HG03378 (cell line): ENCODE measurements at regions not wholly inside any gene's neighbourhood (a gene's known extent, or its start where the extent isn't known, plus 50 kb on each side); places are given as distances from the start of the nearest gene placed in this dataset.
A peak's percentile ranks its signal among the peaks of the same experiment; 100 is the strongest.

ENCODE experiments used
- ATAC-seq: cut with Tn5 transposase; IDR thresholded peaks from one replicate; pipeline ENCODE4 v1.9.1; 2021; ENCODE audit warnings: mild to moderate bottlenecking, moderate library complexity; ENCODE audit not compliant: unreplicated experiment

- ATAC-seq: no peak
These were observed 59.5 kb downstream of the FZD1 start for GRCh38 chr7:91323626-91324158.

DNA sequence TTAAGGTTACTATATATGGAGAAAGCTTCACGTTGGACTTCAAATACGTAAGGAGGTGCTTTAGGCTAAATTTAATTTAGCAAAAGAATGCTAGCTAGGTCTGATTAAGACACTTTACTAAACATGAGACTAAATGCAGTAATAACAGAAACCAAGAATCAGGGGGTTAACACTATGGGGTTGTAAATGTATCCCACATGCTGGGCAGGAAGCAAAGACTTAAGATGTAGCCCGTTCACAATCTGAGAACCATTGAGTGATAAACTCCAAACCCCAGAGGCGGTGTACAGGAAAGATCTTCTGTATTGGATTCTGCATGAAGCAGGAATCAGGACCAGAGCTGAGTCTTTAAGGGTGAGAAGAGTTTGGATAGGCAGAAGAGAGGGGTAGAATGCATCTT lies 60.4 kb downstream of the FZD1 start:
- no peak for ATAC-seq

DNA sequence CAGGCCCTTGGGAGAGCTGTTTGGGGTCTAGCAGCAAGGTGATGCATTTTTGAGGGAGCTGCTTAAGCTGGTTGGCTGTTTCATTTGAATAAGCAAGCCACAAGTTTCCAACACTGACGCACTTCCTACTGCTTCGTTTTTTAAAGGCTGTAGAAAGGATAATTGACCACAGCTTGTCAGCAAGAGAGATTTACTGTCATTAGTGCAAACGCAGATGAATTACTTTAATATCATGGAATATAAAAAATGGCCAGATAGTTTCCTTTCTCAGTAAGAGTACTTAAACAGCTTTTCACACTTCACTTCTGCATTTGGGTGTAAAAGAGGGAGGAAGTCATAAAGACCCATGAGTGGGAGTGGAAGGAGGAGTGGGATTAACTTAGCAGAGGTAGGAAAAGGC lies 61.5 kb downstream of the FZD1 start:
- ATAC-seq: no peak

- ATAC-seq: no peak
These were observed 62.4 kb downstream of the FZD1 start for GRCh38 chr7:91326516-91327199.

GRCh38 chr7:91327346-91327745 lies 63.1 kb downstream of the FZD1 start:
- ATAC-seq: no peak

GRCh38 chr7:91329571-91329970 lies 65.3 kb downstream of the FZD1 start:
- ATAC-seq: no peak

GRCh38 chr7:91330191-91330808 lies 66.1 kb downstream of the FZD1 start:
- ATAC-seq: no peak

DNA sequence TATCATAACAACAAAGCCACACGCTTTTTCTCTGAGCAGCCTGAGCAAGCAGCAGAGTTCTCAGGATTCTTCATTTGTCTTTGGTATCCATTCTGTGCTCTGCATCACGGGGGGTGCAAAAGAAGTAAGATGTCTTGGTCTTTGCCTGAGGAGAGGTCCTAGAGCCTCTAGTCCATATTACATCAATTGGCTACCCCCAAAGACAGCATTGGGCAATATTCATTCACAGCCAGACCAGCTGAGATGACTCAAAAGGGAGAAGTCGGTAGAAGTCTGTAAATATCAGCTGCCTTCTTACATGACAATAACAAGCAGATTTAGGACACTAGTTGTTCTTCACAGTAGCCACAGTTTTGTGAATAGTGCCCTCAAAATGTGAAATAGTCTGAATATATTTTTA lies 66.6 kb downstream of the FZD1 start:
- no peak for ATAC-seq

- ATAC-seq: no peak
These were observed 71.9 kb downstream of the FZD1 start for GRCh38 chr7:91336106-91336505.

- ATAC-seq: no peak
These were observed 74.2 kb downstream of the FZD1 start for GRCh38 chr7:91338226-91339020.

GRCh38 chr7:91342346-91342745 lies 78.1 kb downstream of the FZD1 start:
- no peak for ATAC-seq

DNA sequence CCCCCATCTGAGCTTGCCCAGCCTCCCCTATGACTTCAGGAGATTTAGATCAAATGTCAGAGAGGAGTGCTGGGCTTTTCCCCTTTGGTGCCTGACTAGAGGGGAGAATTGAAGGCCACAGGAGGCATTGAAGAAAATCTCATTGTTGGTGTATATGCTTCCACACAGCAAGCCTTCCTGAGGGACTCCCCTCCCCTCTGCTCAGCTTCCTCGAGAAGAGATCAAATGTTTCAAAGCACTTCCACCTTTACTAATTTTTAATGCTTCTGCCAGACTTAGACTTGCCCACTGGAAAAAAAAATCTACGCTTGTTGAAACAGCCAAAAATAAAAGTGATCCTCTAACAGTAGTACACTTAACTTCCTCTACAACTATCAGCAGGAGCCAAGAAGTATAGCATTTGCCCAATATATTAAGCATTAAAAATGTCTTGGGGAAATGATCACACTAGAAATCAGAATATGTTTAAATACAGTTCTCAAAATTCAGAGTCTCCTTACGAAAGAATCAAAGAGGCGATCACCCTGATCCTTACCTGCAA lies 79.3 kb downstream of the FZD1 start:
- no peak for ATAC-seq

DNA sequence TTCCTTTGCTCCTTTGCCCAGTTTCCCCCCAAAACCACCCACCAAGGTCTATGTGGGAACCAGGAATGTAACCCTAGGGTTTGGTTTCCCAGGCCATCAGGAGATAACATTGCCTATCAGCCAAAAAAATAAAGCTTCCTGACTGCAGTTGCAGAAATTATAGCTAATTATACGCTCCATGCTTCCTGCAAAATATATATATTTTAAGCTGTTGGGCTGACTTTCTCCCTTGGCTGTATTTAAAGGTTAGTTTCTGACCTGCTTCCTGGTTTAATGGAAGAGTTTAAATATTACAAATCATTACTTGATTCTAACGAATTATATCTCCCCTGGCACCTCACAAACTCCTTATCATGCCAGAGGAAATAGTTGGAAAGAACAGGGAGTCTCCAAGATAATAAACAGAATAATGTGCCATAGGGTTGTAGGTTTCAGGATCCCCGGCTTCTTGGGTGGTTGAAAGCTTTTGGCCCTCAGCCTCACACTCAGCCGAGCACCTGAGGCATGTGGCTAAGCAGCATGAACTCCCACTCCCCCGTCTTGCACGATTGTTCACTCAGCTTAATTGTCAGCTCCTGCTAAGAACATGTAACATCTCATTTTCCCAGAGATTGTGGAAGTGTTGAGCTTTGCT lies 79.9 kb downstream of the FZD1 start:
- no peak for ATAC-seq

- ATAC-seq: peak; percentile 72
These were observed 80.7 kb downstream of the FZD1 start for GRCh38 chr7:91344911-91345310.

DNA sequence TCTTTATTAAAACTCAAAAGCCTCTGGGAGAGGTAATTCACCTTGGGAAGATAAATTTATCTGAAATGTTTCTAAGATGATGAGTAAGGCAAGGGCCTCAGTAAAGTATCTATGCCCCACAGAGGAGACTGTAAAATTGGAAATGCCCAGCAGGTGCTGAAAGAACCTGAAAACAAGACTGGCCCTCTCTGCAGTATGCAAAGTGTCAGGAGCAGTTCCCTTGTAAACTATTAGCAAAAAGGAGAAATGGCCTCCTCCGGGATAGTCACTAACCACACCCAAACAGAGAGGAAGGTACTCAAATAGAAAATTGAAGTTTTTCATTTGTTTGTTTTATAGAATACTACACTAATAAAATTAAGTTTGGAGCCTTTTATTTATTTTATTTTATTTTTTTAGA lies 81.2 kb downstream of the FZD1 start:
- peak; percentile 55 for ATAC-seq

DNA sequence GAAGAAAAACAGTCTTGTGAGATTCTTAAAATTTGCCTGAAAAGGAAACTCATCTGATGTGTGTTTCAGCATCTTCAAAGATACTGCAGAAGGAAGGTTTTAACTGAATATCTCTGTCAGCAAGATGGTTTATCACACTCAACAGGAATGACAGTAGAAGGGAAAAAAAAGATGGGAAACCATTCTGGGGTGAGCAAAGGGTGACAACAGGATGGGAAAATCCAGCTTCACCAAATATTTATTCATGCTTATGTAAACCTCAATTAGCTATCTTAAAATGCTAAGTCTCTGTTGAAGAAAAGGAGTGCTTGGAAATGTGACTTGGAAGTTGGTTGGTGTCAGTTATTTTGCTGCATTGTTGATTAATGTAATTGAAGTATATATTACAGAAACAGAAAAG lies 82.2 kb downstream of the FZD1 start:
- ATAC-seq: no peak

- no peak for ATAC-seq
These were observed 83.1 kb downstream of the FZD1 start for GRCh38 chr7:91347290-91347689.

DNA sequence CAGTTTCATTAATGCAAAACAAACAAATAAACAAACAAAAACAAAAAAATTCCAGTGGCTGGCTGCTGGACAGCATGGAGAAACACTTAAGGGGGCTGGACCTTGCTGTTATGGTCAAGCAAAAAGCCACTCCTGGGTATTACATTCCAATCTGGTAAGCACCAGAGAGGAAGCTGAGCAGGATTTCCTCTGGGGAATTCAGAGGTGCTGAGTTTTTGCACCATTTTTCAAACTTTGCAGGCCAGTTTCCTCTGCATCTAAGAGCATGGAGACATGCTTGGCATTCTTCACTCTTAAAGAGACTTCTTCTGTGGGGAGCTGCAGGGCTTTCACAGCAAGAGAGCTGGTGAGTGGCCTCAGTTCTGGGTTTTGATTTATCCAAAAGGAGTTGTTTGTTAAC lies 84.5 kb downstream of the FZD1 start:
- no peak for ATAC-seq

GRCh38 chr7:91351374-91351773 lies 87.1 kb downstream of the FZD1 start:
- ATAC-seq: no peak

- no peak for ATAC-seq
These were observed 87.9 kb downstream of the FZD1 start for GRCh38 chr7:91352091-91352490.

- no peak for ATAC-seq
These were observed 89.6 kb downstream of the FZD1 start for GRCh38 chr7:91353848-91354247.
